MG63 (cell line): ENCODE measurements at regions not wholly inside any gene's neighbourhood (a gene's known extent, or its start where the extent isn't known, plus 50 kb on each side); places are given as distances from the start of the nearest gene placed in this dataset.
"Not testable (repeated sequence)": the region's sequence is repeated elsewhere in the genome, so short reads cannot be mapped to it uniquely, and the experiment has no call there.

Experiments
- DNase-seq: peaks from one replicate; pipeline ENCODE4 v3.0.0-alpha.2; 2020
- H3K27me3 ChIP-seq: fragments of 250-450 bp; sonication (Bioruptor Pico); 2 replicates; pipeline ENCODE4 v1.5.1; 2020; ENCODE audit warnings: mild to moderate bottlenecking, moderate library complexity
- H3K36me3 ChIP-seq: fragments of 250-450 bp; sonication (Bioruptor Pico); 2 replicates; pipeline ENCODE4 v1.5.1; 2020; ENCODE audit warnings: mild to moderate bottlenecking, moderate library complexity
- H3K4me3 ChIP-seq: fragments of 250-450 bp; sonication (Bioruptor Pico); 2 replicates; pipeline ENCODE4 v1.5.1; 2020; ENCODE audit warnings: mild to moderate bottlenecking, moderate library complexity
- H3K9me3 ChIP-seq: fragments of 250-450 bp; sonication (Bioruptor Pico); 2 replicates; pipeline ENCODE4 v1.5.1; 2020; ENCODE audit warnings: mild to moderate bottlenecking, moderate library complexity

DNA sequence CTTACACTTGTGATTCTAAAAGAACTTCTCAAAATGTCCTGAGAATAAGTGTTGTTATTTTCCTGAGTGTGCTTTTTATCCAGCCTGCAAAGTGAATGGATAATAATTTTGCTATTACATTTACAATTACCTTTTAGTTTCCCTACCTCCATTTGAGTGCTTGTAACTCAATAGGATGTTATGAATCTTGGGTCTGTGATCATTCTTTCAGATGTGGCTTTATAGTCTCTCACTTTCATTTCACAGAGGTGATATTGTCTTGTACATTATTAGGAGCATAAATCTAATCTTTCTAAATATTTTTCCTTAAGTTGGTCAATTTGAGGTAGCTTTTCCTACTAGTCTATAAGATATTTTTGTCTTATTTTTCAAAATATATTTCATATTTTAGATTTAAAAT lies 386.3 kb upstream of the EPHA6 start:
- Histone ChIP-seq H3K36me3 (no peaks in the 10 kb centered on the region), H3K4me3 (no peak overlapping the region), H3K9me3 (no peaks in the 10 kb centered on the region), H3K27me3 (no peaks in the 10 kb centered on the region)
- DNase-seq = no peak

DNA sequence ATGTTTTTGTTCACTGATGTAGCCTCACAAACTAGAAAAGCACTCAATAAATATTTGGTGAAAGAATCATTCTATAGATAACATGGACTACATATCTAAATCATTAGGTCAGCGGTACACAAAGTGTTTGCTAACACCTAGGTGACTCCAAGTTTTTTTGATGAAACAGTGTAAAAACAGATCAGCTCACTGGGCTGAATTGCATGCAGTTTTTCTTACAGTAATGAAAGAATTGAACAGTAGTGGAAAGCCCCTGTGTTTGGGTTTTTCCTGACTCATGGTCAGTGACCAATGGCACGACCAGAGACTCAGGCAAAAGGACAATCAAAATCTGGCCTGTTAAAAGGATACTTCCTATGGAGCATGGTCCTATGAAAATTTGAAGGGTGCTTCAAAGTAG lies 384.3 kb upstream of the EPHA6 start:
- Histone ChIP-seq H3K27me3 (no peaks in the 10 kb centered on the region), H3K9me3 (no peaks in the 10 kb centered on the region), H3K4me3 (no peak overlapping the region), H3K36me3 (no peaks in the 10 kb centered on the region)
- no peak for DNase-seq

GRCh38 chr3:96434651-96435050 lies 379.7 kb upstream of the EPHA6 start:
- Histone ChIP-seq H3K27me3 (no peaks in the 10 kb centered on the region), H3K9me3 (no peaks in the 10 kb centered on the region), H3K36me3 (no peaks in the 10 kb centered on the region), H3K4me3 (no peak overlapping the region)
- DNase-seq = no peak

DNA sequence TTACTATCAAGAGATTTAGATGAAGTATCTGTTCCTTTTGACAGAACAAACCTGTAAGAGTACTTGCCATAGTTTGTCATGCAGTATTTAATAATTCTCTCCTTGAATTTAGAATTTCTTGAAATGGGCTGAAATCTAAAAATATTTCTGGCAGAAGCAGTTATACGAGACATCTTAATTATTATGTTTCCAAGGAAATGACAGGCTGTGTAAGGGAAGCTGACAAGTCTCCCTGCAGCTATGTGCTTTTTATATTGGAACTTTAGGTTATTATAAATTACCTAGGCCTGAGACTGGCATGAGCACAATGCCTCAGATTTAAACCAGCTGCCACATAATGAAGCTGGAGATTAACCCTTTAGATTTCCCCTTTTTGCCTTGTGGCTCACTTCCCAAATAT lies 365.0 kb upstream of the EPHA6 start:
- Histone ChIP-seq H3K36me3 (no peaks in the 10 kb centered on the region), H3K27me3 (no peaks in the 10 kb centered on the region), H3K9me3 (no peaks in the 10 kb centered on the region), H3K4me3 (no peak overlapping the region)
- no peak for DNase-seq

GRCh38 chr3:96449803-96450202 lies 364.6 kb upstream of the EPHA6 start:
- H3K9me3 ChIP-seq = no peaks in the 10 kb centered on the region
- no peak for DNase-seq
- H3K27me3 ChIP-seq = no peaks in the 10 kb centered on the region
- no peak overlapping the region for H3K4me3 ChIP-seq
- no peaks in the 10 kb centered on the region for H3K36me3 ChIP-seq

- Histone ChIP-seq H3K27me3 (no peaks in the 10 kb centered on the region), H3K9me3 (no peaks in the 10 kb centered on the region), H3K36me3 (no peaks in the 10 kb centered on the region), H3K4me3 (no peak overlapping the region)
- DNase-seq = no peak
Observed at GRCh38 chr3:96450699-96451098, 363.7 kb upstream of the EPHA6 start.

- H3K27me3 ChIP-seq = no peaks in the 10 kb centered on the region
- no peak overlapping the region for H3K4me3 ChIP-seq
- H3K36me3 ChIP-seq = no peaks in the 10 kb centered on the region
- no peak for DNase-seq
- no peaks in the 10 kb centered on the region for H3K9me3 ChIP-seq
Observed at GRCh38 chr3:96465521-96465920, 348.9 kb upstream of the EPHA6 start.

GRCh38 chr3:96466441-96466840 lies 348.0 kb upstream of the EPHA6 start:
- Histone ChIP-seq H3K27me3 (no peaks in the 10 kb centered on the region), H3K36me3 (no peaks in the 10 kb centered on the region), H3K4me3 (no peak overlapping the region), H3K9me3 (no peaks in the 10 kb centered on the region)
- DNase-seq = no peak

DNA sequence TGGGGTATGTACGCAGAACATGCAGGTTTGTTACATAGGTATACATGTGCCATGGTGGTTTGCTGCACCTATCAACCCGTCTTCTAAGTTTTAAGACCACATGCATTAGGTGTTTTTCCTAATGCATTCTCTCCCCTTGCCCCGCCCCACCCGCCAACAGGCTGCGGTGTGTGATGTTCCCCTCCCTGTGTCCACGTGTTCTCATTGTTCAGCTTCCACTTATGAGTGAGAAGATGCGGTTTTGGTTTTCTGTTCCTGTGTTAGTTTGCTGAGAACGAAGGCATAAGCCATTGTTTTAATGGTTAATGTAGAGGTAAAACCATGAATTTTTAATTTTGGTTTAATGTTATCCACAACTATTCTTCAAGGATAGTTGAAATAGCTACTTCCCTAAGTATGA lies 346.8 kb upstream of the EPHA6 start:
- no peaks in the 10 kb centered on the region for H3K36me3 ChIP-seq
- no peaks in the 10 kb centered on the region for H3K9me3 ChIP-seq
- H3K4me3 ChIP-seq = no peak overlapping the region
- no peak for DNase-seq
- H3K27me3 ChIP-seq = no peaks in the 10 kb centered on the region

DNA sequence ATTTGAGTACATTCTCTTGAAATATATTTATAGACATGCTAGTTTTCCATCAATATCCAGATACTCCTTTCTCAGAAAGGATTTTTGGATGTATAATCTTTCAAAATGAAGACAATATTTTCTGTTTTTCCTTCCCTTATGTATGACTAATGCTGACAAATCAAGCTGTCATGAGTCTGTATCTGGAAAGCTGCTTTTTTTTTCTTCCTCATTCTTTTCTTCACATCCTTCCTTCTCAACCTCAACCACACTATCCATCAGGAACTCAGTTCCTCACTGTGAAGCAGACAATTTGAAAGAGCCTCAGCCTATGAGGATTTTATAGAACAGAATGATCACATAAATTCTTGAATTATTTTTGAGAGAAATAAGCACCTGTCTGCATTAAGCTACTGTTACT lies 335.9 kb upstream of the EPHA6 start:
- Histone ChIP-seq H3K36me3 (no peaks in the 10 kb centered on the region), H3K4me3 (no peak overlapping the region), H3K9me3 (peaks cover 4% of the 10 kb centered on the region), H3K27me3 (no peaks in the 10 kb centered on the region)
- no peak for DNase-seq

GRCh38 chr3:96480881-96481280 lies 333.5 kb upstream of the EPHA6 start:
- Histone ChIP-seq H3K36me3 (no peaks in the 10 kb centered on the region), H3K4me3 (no peak overlapping the region), H3K9me3 (peaks cover 4% of the 10 kb centered on the region), H3K27me3 (no peaks in the 10 kb centered on the region)
- DNase-seq = no peak

DNA sequence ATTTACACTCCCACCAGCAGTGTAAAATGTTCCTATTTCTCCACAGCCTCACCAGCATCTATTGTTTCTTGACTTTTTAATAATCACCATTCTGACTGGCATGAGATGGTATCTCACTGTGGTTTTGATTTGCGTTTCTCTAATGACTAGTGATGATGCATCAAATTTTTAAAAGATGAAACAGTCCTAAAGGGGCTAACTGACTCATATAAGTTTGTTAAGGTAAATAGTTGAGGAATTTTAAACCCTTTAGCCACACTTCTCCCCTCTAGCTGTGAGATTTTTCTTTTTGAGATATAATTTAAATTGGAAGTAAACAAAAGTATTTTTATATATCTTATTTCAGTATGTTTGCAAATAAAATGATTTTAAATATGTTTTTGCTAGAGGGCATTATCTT lies 331.2 kb upstream of the EPHA6 start:
- not testable (repeated sequence) for H3K4me3 ChIP-seq, H3K36me3 ChIP-seq, DNase-seq, H3K27me3 ChIP-seq, H3K9me3 ChIP-seq

DNA sequence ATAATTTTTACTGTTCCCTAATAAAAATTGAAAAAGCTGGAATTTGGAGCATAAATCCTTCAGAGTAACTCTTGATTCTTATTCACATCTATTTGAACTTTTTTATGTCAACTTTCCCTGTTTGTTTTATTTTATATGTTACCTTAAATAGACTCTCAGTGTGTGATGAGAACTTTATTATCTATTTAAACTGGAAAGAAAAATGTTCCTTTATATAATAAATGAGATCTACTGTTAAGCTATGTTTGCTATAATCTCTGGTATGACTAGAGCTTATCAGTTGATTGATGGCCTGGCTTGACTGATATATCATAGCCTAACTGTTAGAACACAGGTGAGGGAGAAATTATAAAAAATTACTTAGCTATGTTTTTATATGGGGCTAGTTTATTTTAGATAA lies 330.6 kb upstream of the EPHA6 start:
- Histone ChIP-seq H3K9me3 (peaks cover 4% of the 10 kb centered on the region), H3K27me3 (no peaks in the 10 kb centered on the region), H3K4me3 (no peak overlapping the region), H3K36me3 (no peaks in the 10 kb centered on the region)
- DNase-seq = no peak

GRCh38 chr3:96488708-96489107 lies 325.7 kb upstream of the EPHA6 start:
- no peaks in the 10 kb centered on the region for H3K36me3 ChIP-seq
- H3K27me3 ChIP-seq = no peaks in the 10 kb centered on the region
- H3K4me3 ChIP-seq = no peak overlapping the region
- DNase-seq = no peak
- H3K9me3 ChIP-seq = peaks cover 4% of the 10 kb centered on the region; the same call in 1 of the 2 replicates

- no peaks in the 10 kb centered on the region for H3K27me3 ChIP-seq
- no peak overlapping the region for H3K4me3 ChIP-seq
- DNase-seq = no peak
- H3K9me3 ChIP-seq = peaks cover 4% of the 10 kb centered on the region; the same call in 1 of the 2 replicates
- H3K36me3 ChIP-seq = no peaks in the 10 kb centered on the region
Observed at GRCh38 chr3:96491023-96491422, 323.4 kb upstream of the EPHA6 start.

- Histone ChIP-seq H3K27me3 (no peaks in the 10 kb centered on the region), H3K4me3 (no peak overlapping the region), H3K9me3 (peaks cover 4% of the 10 kb centered on the region; the same call in 1 of the 2 replicates), H3K36me3 (no peaks in the 10 kb centered on the region)
- DNase-seq = no peak
Observed at GRCh38 chr3:96491868-96492267, 322.5 kb upstream of the EPHA6 start.

DNA sequence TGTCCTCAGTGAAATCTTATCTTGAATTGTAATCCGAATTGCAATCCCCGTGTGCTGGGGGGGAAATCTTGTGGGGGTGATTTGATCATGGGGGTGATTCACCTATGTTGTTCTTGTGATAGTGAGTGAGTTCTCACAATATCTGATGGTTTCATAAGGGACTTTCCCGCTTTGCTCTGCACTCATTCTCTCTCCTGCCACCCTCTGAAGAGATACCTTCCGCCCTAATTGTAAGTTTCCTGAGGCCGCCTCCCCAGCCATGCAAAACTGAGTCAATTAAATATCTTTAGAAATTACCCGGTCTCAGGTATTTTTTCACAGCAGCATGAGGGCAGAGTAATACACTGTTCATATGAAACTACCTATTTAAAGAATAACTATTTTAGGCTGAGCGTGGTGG lies 304.1 kb upstream of the EPHA6 start:
- DNase-seq = no peak
- H3K9me3 ChIP-seq = no peaks in the 10 kb centered on the region
- H3K36me3 ChIP-seq = no peaks in the 10 kb centered on the region
- H3K4me3 ChIP-seq = no peak overlapping the region
- no peaks in the 10 kb centered on the region for H3K27me3 ChIP-seq

- no peaks in the 10 kb centered on the region for H3K27me3 ChIP-seq
- H3K36me3 ChIP-seq = no peaks in the 10 kb centered on the region
- H3K9me3 ChIP-seq = no peaks in the 10 kb centered on the region
- no peak overlapping the region for H3K4me3 ChIP-seq
- no peak for DNase-seq
Observed at GRCh38 chr3:96537165-96537564, 277.2 kb upstream of the EPHA6 start.

GRCh38 chr3:96538186-96538585 lies 276.2 kb upstream of the EPHA6 start:
- H3K4me3 ChIP-seq = no peak overlapping the region
- DNase-seq = no peak
- no peaks in the 10 kb centered on the region for H3K9me3 ChIP-seq
- H3K36me3 ChIP-seq = no peaks in the 10 kb centered on the region
- no peaks in the 10 kb centered on the region for H3K27me3 ChIP-seq
